MM.1S (cell line): ENCODE measurements at regions not wholly inside any gene's neighbourhood (a gene's known extent, or its start where the extent isn't known, plus 50 kb on each side); places are given as distances from the start of the nearest gene placed in this dataset.

ENCODE experiments used
- DNase-seq: peaks from one replicate; pipeline ENCODE4 v3.0.0-alpha.2; 2015
- H2AFZ ChIP-seq: fragments of 300-600 bp; sonication (generic); 2 replicates; pipeline ENCODE4 v1.6.0; 2016; ENCODE audit warnings: antibody characterized with exemption, low read length
- H3F3A ChIP-seq: fragments of 300-600 bp; sonication (generic); 2 replicates; pipeline ENCODE4 v1.6.1; 2016; ENCODE audit warnings: mild to moderate bottlenecking, antibody characterized with exemption, low read length, moderate library complexity, mixed read lengths; ENCODE audit not compliant: insufficient read depth
- H3K27ac ChIP-seq: fragments of 300-600 bp; sonication (generic); 2 replicates; pipeline ENCODE4 v1.5.1; 2016; ENCODE audit warnings: mild to moderate bottlenecking, low read length
- H3K27me3 ChIP-seq: fragments of 300-600 bp; sonication (generic); replicated peaks from 2 replicates; pipeline ENCODE4 v1.6.0; 2016; ENCODE audit warnings: low read length; ENCODE audit not compliant: insufficient read depth
- H3K36me3 ChIP-seq: fragments of 300-600 bp; sonication (generic); replicated peaks from 2 replicates; pipeline ENCODE4 v1.6.1; 2016; ENCODE audit warnings: mild to moderate bottlenecking, low read length, mixed read lengths; ENCODE audit not compliant: insufficient read depth
- H3K4me1 ChIP-seq: fragments of 300-600 bp; sonication (generic); 2 replicates; pipeline ENCODE4 v1.6.1; 2016; ENCODE audit warnings: low read length, mixed read lengths
- H3K4me2 ChIP-seq: fragments of 300-600 bp; sonication (generic); 2 replicates; pipeline ENCODE4 v1.6.0; 2016; ENCODE audit warnings: low read depth, low read length
- H3K4me3 ChIP-seq: fragments of 300-600 bp; sonication (generic); 2 replicates; pipeline ENCODE4 v1.5.1; 2016; ENCODE audit warnings: low read length, mixed read lengths
- H3K79me2 ChIP-seq: fragments of 300-600 bp; sonication (generic); 2 replicates; pipeline ENCODE4 v1.6.1; 2016; ENCODE audit warnings: mixed run types, low read length, mixed read lengths
- H3K9ac ChIP-seq: fragments of 300-600 bp; sonication (generic); 2 replicates; pipeline ENCODE4 v1.6.1; 2016; ENCODE audit warnings: low read length, mixed read lengths
- H3K9me2 ChIP-seq: fragments of 300-600 bp; sonication (generic); replicated peaks from 2 replicates; pipeline ENCODE4 v1.6.1; 2016; ENCODE audit warnings: mild to moderate bottlenecking, low read length, mixed read lengths; ENCODE audit not compliant: insufficient read depth
- H3K9me3 ChIP-seq: fragments of 300-600 bp; sonication (generic); replicated peaks from 2 replicates; pipeline ENCODE4 v1.6.1; 2016; ENCODE audit warnings: mild to moderate bottlenecking, low read length, mixed read lengths; ENCODE audit not compliant: insufficient read depth
- H4K20me1 ChIP-seq: fragments of 300-600 bp; sonication (generic); 2 replicates; pipeline ENCODE4 v1.6.1; 2016; ENCODE audit warnings: mild to moderate bottlenecking, low read length, moderate library complexity, mixed read lengths; ENCODE audit not compliant: insufficient read depth
- CTCF ChIP-seq: fragments of 300-600 bp; sonication (generic); IDR thresholded peaks from 2 replicates; pipeline ENCODE4 v1.5.1; 2016; ENCODE audit warnings: antibody characterized with exemption, low read length, mixed read lengths
- EZH2 ChIP-seq: fragments of 300-600 bp; sonication (generic); optimal IDR thresholded peaks from 2 replicates; pipeline ENCODE3; 2017; ENCODE audit warnings: low read depth, mild to moderate bottlenecking, antibody characterized with exemption, low read length, mixed read lengths
- EZH2phosphoT487 ChIP-seq: fragments of 300-600 bp; sonication (generic); IDR thresholded peaks from 2 replicates; pipeline ENCODE4 v1.6.1; 2018; ENCODE audit warnings: antibody characterized with exemption, low read length

GRCh38 chr1:177801790-177802189 lies 168.1 kb downstream of the SEC16B start:
- H3K9me2 ChIP-seq: no peaks in the 10 kb centered on the region
- H3K4me1 ChIP-seq: peaks cover 52% of the 10 kb centered on the region
- no peak overlapping the region for H3K4me3 ChIP-seq
- no peak overlapping the region for H3K9ac ChIP-seq
- no peak overlapping the region for H3K27ac ChIP-seq
- H2AFZ ChIP-seq: no peak overlapping the region
- TF ChIP-seq EZH2phosphoT487: no peak
- no peak for TF ChIP-seq CTCF
- no peak for TF ChIP-seq EZH2
- H3K27me3 ChIP-seq: no peaks in the 10 kb centered on the region; the same call in 1 of the 2 replicates
- no peaks in the 10 kb centered on the region for H3K36me3 ChIP-seq
- no peaks in the 10 kb centered on the region for H3K9me3 ChIP-seq
- H4K20me1 ChIP-seq: no peaks in the 10 kb centered on the region
- DNase-seq: no peak
- H3K4me2 ChIP-seq: no peak overlapping the region
- H3F3A ChIP-seq: peaks cover 36% of the 10 kb centered on the region
- H3K79me2 ChIP-seq: no peaks in the 10 kb centered on the region

- Histone ChIP-seq H3K27me3 (no peaks in the 10 kb centered on the region; the same call in 1 of the 2 replicates), H3K27ac (peak overlapping the region; percentile 88), H3K36me3 (no peaks in the 10 kb centered on the region), H3K9me2 (no peaks in the 10 kb centered on the region), H4K20me1 (no peaks in the 10 kb centered on the region), H3K4me2 (peak overlapping the region; percentile 56), H3K4me3 (no peak overlapping the region), H3F3A (peaks cover 36% of the 10 kb centered on the region), H3K9ac (peak overlapping the region; percentile 41; the same call in 1 of the 2 replicates), H3K4me1 (peaks cover 54% of the 10 kb centered on the region), H3K9me3 (no peaks in the 10 kb centered on the region), H2AFZ (no peak overlapping the region), H3K79me2 (no peaks in the 10 kb centered on the region)
- peak; percentile 97 for DNase-seq
- no peak for TF ChIP-seq CTCF
- no peak for TF ChIP-seq EZH2
- no peak for TF ChIP-seq EZH2phosphoT487
Observed at GRCh38 chr1:177800400-177801088, 169.3 kb downstream of the SEC16B start.

- H3K4me1 ChIP-seq: peaks cover 54% of the 10 kb centered on the region
- H3K9ac ChIP-seq: no peak overlapping the region; the same call in 1 of the 2 replicates
- H3K27ac ChIP-seq: peak overlapping the region; percentile 88
- H3K9me3 ChIP-seq: no peaks in the 10 kb centered on the region
- H3K79me2 ChIP-seq: no peaks in the 10 kb centered on the region
- no peak overlapping the region for H3K4me3 ChIP-seq
- no peak for TF ChIP-seq EZH2
- TF ChIP-seq CTCF: no peak
- TF ChIP-seq EZH2phosphoT487: no peak
- H3K9me2 ChIP-seq: no peaks in the 10 kb centered on the region
- no peaks in the 10 kb centered on the region for H4K20me1 ChIP-seq
- H3F3A ChIP-seq: peaks cover 36% of the 10 kb centered on the region
- H3K36me3 ChIP-seq: no peaks in the 10 kb centered on the region
- no peak for DNase-seq
- no peaks in the 10 kb centered on the region; the same call in 1 of the 2 replicates for H3K27me3 ChIP-seq
- peak overlapping the region; percentile 56; the same call in 1 of the 2 replicates for H3K4me2 ChIP-seq
- no peak overlapping the region for H2AFZ ChIP-seq
Observed at GRCh38 chr1:177799746-177800145, 170.1 kb downstream of the SEC16B start.
